OCI-LY1 (cell line): ENCODE measurements at regions not wholly inside any gene's neighbourhood (a gene's known extent, or its start where the extent isn't known, plus 50 kb on each side); places are given as distances from the start of the nearest gene placed in this dataset.

ENCODE experiments used
- H2AFZ ChIP-seq: fragments of 200-600 bp; sonication (generic), shearing (Covaris generic); 2 replicates; pipeline ENCODE4 v1.6.0; 2014; ENCODE audit warnings: antibody characterized with exemption, mild to moderate bottlenecking, low read length
- H3F3A ChIP-seq: fragments of 200-600 bp; sonication (generic), shearing (Covaris generic); 2 replicates; pipeline ENCODE4 v1.6.0; 2014; ENCODE audit warnings: mild to moderate bottlenecking, antibody characterized with exemption, low read length, moderate library complexity; ENCODE audit not compliant: insufficient read depth
- H3K27ac ChIP-seq: fragments of 200-600 bp; sonication (generic); 2 replicates; pipeline ENCODE4 v1.5.1; 2014; ENCODE audit warnings: low read length, mixed run types, mild to moderate bottlenecking, low read depth; ENCODE audit not compliant: poor library complexity, severe bottlenecking
- H3K27me3 ChIP-seq: fragments of 200-600 bp; sonication (generic); 2 replicates; pipeline ENCODE4 v1.6.0; 2014; ENCODE audit warnings: antibody characterized with exemption, mild to moderate bottlenecking, low read length, moderate library complexity; ENCODE audit not compliant: insufficient read depth
- H3K36me3 ChIP-seq: fragments of 200-600 bp; sonication (generic); 2 replicates; pipeline ENCODE4 v1.6.1; 2014; ENCODE audit warnings: mild to moderate bottlenecking, antibody characterized with exemption, low read length, moderate library complexity, mixed read lengths; ENCODE audit not compliant: insufficient read depth
- H3K4me1 ChIP-seq: fragments of 200-600 bp; sonication (generic); 2 replicates; pipeline ENCODE4 v1.5.1; 2014; ENCODE audit warnings: mild to moderate bottlenecking, low read length, moderate library complexity; ENCODE audit not compliant: insufficient read depth, severe bottlenecking
- H3K4me2 ChIP-seq: fragments of 200-600 bp; sonication (generic), shearing (Covaris generic); 2 replicates; pipeline ENCODE4 v1.6.1; 2014; ENCODE audit warnings: low read length
- H3K4me3 ChIP-seq: fragments of 200-600 bp; sonication (generic); 2 replicates; pipeline ENCODE4 v1.5.1; 2014; ENCODE audit warnings: low read length, low read depth, mild to moderate bottlenecking, mixed read lengths; ENCODE audit not compliant: poor library complexity, severe bottlenecking
- H3K79me2 ChIP-seq: fragments of 200-600 bp; shearing (Covaris generic); 2 replicates; pipeline ENCODE4 v1.6.1; 2016; ENCODE audit warnings: mixed run types, low read length, mixed read lengths; ENCODE audit not compliant: insufficient read depth
- H3K9ac ChIP-seq: fragments of 200-600 bp; sonication (generic), shearing (Covaris generic); 2 replicates; pipeline ENCODE4 v1.6.1; 2014; ENCODE audit warnings: mild to moderate bottlenecking, low read length, mixed read lengths
- H3K9me2 ChIP-seq: fragments of 200-600 bp; sonication (generic), shearing (Covaris generic); 2 replicates; pipeline ENCODE4 v1.6.1; 2014; ENCODE audit warnings: low read depth, mild to moderate bottlenecking, low read length, mixed read lengths
- H3K9me3 ChIP-seq: fragments of 200-600 bp; shearing (Covaris generic); 2 replicates; pipeline ENCODE4 v1.6.1; 2014; ENCODE audit warnings: low read length, mixed read lengths
- H4K20me1 ChIP-seq: fragments of 200-600 bp; sonication (generic), shearing (Covaris generic); 2 replicates; pipeline ENCODE4 v1.6.0; 2016; ENCODE audit warnings: mild to moderate bottlenecking, low read length; ENCODE audit not compliant: insufficient read depth
- EZH2 ChIP-seq: fragments of 200-600 bp; sonication (generic), shearing (Covaris generic); IDR thresholded peaks from 2 replicates; pipeline ENCODE4 v1.8.0; 2017; ENCODE audit warnings: borderline replicate concordance, mixed run types, mild to moderate bottlenecking, antibody characterized with exemption, low read length, moderate library complexity, mixed read lengths
- TF ChIP-seq, protein P1 (sequence below): fragments of 200-600 bp; sonication (generic), shearing (Covaris generic); IDR thresholded peaks from 2 replicates; pipeline ENCODE4 v1.5.1; 2017; ENCODE audit warnings: mild to moderate bottlenecking, antibody characterized with exemption, low read length, moderate library complexity, mixed read lengths

DNA sequence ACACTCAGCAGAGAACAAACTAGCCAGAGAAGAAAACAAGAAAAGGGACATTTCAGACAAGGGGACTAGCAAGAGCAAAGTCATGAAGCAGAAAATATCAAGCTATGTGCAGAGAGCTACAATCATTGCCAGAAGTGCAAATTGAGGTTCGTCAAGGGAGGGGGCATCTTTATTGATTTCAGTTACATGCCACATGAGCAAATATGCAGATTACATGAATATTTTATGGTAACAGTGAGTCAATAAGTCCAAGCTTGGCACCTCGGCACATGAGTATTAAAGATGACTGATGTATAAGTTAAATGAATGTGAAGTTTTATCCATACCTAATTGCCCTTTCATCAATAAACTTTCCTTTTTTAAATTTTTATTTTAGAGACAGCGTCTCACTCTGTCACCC, 238.1 kb upstream of the DIAPH2 start:
- Histone ChIP-seq H3K36me3 (no peaks in the 10 kb centered on the region), H3K4me2 (no peak overlapping the region), H3K4me3 (no peak overlapping the region), H4K20me1 (no peaks in the 10 kb centered on the region), H2AFZ (no peak overlapping the region), H3K9me3 (no peaks in the 10 kb centered on the region), H3K79me2 (no peaks in the 10 kb centered on the region), H3K27ac (no peak overlapping the region), H3K4me1 (no peaks in the 10 kb centered on the region), H3K9ac (no peak overlapping the region), H3K9me2 (no peaks in the 10 kb centered on the region), H3K27me3 (no peaks in the 10 kb centered on the region), H3F3A (no peaks in the 10 kb centered on the region)
- TF ChIP-seq, protein P1, sequence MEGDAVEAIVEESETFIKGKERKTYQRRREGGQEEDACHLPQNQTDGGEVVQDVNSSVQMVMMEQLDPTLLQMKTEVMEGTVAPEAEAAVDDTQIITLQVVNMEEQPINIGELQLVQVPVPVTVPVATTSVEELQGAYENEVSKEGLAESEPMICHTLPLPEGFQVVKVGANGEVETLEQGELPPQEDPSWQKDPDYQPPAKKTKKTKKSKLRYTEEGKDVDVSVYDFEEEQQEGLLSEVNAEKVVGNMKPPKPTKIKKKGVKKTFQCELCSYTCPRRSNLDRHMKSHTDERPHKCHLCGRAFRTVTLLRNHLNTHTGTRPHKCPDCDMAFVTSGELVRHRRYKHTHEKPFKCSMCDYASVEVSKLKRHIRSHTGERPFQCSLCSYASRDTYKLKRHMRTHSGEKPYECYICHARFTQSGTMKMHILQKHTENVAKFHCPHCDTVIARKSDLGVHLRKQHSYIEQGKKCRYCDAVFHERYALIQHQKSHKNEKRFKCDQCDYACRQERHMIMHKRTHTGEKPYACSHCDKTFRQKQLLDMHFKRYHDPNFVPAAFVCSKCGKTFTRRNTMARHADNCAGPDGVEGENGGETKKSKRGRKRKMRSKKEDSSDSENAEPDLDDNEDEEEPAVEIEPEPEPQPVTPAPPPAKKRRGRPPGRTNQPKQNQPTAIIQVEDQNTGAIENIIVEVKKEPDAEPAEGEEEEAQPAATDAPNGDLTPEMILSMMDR, result no peak
- TF ChIP-seq EZH2, result no peak

DNA sequence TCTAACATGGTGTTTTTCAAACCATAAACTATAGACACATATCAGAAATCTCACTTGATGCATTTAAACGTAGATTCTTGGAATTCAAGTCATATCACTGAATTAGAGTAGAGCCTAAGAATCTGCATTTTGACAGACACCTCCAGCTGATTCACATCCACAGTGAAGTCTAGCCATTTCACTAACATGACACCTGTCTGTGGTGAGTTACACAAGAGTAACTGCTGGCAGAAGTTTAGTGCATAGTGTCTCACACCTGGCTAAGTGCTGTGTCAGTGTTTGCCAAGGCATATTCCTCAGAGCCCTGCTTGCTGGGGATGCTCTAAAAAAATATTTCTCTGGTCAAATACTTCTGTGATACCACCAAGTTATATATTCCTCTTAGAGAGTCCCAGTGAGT, 237.5 kb upstream of the DIAPH2 start:
- Histone ChIP-seq H3K27me3 (no peaks in the 10 kb centered on the region), H3K4me2 (no peak overlapping the region), H4K20me1 (no peaks in the 10 kb centered on the region), H3F3A (no peaks in the 10 kb centered on the region), H3K27ac (no peak overlapping the region), H3K4me1 (no peaks in the 10 kb centered on the region), H2AFZ (no peak overlapping the region), H3K9me3 (no peaks in the 10 kb centered on the region), H3K9me2 (no peaks in the 10 kb centered on the region), H3K79me2 (no peaks in the 10 kb centered on the region), H3K4me3 (no peak overlapping the region), H3K36me3 (no peaks in the 10 kb centered on the region), H3K9ac (no peak overlapping the region)
- TF ChIP-seq EZH2, result no peak
- TF ChIP-seq, protein P1, result no peak

DNA sequence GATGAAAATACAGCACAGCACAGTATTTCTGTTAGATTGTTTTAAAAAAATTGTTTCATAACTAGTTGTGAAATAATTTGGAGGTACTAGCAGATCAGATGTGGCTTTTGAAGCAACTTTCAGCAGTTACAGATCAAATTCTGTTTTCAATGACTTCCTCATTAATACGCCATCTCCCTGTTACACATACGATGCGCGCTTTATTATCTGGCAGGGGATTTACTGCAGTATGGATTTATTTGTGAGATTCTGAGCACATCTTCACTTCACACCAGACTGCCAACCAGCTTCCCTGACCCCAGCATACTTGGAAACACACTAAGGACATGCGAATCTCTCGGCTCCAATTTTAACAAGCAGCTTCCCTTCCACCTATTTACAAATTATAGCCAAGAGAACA, 235.5 kb upstream of the DIAPH2 start:
- Histone ChIP-seq H3F3A (no peaks in the 10 kb centered on the region), H3K9ac (no peak overlapping the region), H3K36me3 (no peaks in the 10 kb centered on the region), H2AFZ (no peak overlapping the region), H3K4me1 (no peaks in the 10 kb centered on the region), H3K79me2 (no peaks in the 10 kb centered on the region), H3K4me3 (no peak overlapping the region), H3K9me2 (no peaks in the 10 kb centered on the region), H3K9me3 (no peaks in the 10 kb centered on the region), H4K20me1 (no peaks in the 10 kb centered on the region), H3K4me2 (no peak overlapping the region), H3K27me3 (no peaks in the 10 kb centered on the region), H3K27ac (no peak overlapping the region)
- TF ChIP-seq EZH2, result no peak
- TF ChIP-seq, protein P1, result no peak
